ENCODE measurements at regions not wholly inside any gene's neighbourhood (a gene's known extent, or its start where the extent isn't known, plus 50 kb on each side); places are given as distances from the start of the nearest gene placed in this dataset.

DNA sequence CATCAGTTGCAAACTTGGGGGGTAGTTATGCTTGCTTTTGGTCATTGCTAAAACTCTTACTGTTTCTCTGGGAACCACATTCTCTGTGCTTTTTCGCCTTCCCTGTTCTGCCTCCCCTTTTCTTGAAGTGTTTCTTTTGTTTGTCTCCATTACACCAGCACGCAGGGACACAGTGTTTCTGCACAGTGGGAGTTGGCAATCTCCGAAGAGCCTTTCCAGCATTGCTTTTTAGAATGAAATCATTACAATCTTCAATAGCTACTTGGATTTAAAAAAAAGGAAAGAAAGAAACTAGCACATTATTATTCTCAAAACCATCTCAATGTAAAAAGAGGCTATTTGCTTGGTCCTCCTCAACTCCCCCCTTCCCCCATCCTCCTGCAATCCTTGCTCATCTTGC is 536.7 kb upstream of the MMS22L start:
- Histone ChIP-seq H3K27ac (ENCODE audit: low read length in 2 of 2) (no peak overlapping the region), H3K27me3 (replicated peaks in 1 of 4; ENCODE audit: control extremely low read depth in 1 of 4, control insufficient read depth in 3 of 4, insufficient read depth in 4 of 4, low read length in 3 of 4) (no peaks in the 10 kb centered on the region), H3K36me3 (replicated peaks in 1 of 2; ENCODE audit: control extremely low read depth in 1 of 2, control insufficient read depth in 1 of 2, extremely low read depth in 1 of 2, insufficient read depth in 2 of 2, low read length in 1 of 2) (no peaks in the 10 kb centered on the region), H3K4me2 (replicated peaks; ENCODE audit: low read depth, low read length, poor library complexity, severe bottlenecking) (no peak overlapping the region), H3K4me1 (ENCODE audit: control insufficient read depth in 2 of 2, insufficient read depth in 2 of 2, low read length in 2 of 2) (no peaks in the 10 kb centered on the region), H4K20me1 (ENCODE audit: control insufficient read depth, insufficient read depth, low read length, poor library complexity, severe bottlenecking) (no peaks in the 10 kb centered on the region), H3K79me2 (ENCODE audit: control insufficient read depth, insufficient read depth, low read length) (no peaks in the 10 kb centered on the region), H2AFZ (ENCODE audit: insufficient read depth, low read depth, low read length, poor library complexity, severe bottlenecking) (no peak overlapping the region), H3K9ac (ENCODE audit: low read length) (no peak overlapping the region), H3K9me3 (ENCODE audit: control extremely low read depth in 1 of 3, control insufficient read depth in 2 of 3, insufficient read depth in 1 of 3, low read length in 2 of 3) (no peaks in the 10 kb centered on the region), H3K4me3 (ENCODE audit: control extremely low read depth in 1 of 5, extremely low read depth in 1 of 5, insufficient read depth in 1 of 5, low read depth in 2 of 5, low read length in 4 of 5) (no peak overlapping the region)
- POLR2A ChIA-PET: no interaction called here
- Mint-ChIP-seq H3K27me3 (no peaks in the 10 kb centered on the region), H3K4me3 (no peak overlapping the region), H3K9me3 (ENCODE audit: insufficient read depth) (no peaks in the 10 kb centered on the region), H3K4me1 (no peaks in the 10 kb centered on the region), H3K27ac (no peak overlapping the region)
- no peak for TF ChIP-seq EZH2 (IDR thresholded peaks at IDR 0.05; ENCODE audit: borderline replicate concordance, insufficient read depth, low read depth, low read length, poor library complexity, severe bottlenecking)
- TF ChIP-seq, protein P1, sequence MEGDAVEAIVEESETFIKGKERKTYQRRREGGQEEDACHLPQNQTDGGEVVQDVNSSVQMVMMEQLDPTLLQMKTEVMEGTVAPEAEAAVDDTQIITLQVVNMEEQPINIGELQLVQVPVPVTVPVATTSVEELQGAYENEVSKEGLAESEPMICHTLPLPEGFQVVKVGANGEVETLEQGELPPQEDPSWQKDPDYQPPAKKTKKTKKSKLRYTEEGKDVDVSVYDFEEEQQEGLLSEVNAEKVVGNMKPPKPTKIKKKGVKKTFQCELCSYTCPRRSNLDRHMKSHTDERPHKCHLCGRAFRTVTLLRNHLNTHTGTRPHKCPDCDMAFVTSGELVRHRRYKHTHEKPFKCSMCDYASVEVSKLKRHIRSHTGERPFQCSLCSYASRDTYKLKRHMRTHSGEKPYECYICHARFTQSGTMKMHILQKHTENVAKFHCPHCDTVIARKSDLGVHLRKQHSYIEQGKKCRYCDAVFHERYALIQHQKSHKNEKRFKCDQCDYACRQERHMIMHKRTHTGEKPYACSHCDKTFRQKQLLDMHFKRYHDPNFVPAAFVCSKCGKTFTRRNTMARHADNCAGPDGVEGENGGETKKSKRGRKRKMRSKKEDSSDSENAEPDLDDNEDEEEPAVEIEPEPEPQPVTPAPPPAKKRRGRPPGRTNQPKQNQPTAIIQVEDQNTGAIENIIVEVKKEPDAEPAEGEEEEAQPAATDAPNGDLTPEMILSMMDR (IDR thresholded peaks at IDR 0.05): no peak
- WGBS (ENCODE audit: insufficient coverage): 92% methylated on average over 2 of the region's 3 CpGs
- ATAC-seq (ENCODE audit: low read depth): no peak
- intact Hi-C loops (cut with micrococcal nuclease): no loop called here
- CTCF ChIA-PET: no interaction called here
- DNase-seq: no peak

DNA sequence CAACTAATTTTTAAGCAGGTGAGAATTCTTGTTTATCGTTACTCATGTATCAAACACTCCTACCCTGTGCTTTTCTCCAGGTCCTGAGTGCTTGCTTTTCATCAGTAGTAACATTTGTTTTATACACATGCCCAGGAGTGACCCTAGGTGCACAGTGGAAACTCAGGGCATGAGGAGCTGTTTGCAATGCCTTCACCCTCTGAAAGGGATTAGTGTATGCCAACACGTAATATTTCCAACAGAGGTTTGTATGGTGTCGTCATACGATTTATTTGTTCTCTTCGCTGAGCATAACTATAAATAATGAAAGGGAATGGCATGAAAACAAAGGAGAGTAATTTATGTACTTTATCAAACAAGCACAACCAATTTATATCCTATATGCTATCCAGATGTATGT is 537.4 kb upstream of the MMS22L start:
- POLR2A ChIA-PET: no interaction called here
- Histone ChIP-seq H3K27ac (ENCODE audit: low read length in 2 of 2) (no peak overlapping the region), H2AFZ (ENCODE audit: insufficient read depth, low read depth, low read length, poor library complexity, severe bottlenecking) (no peak overlapping the region), H3K9ac (ENCODE audit: low read length) (no peak overlapping the region), H3K27me3 (replicated peaks in 1 of 4; ENCODE audit: control extremely low read depth in 1 of 4, control insufficient read depth in 3 of 4, insufficient read depth in 4 of 4, low read length in 3 of 4) (no peaks in the 10 kb centered on the region), H3K36me3 (replicated peaks in 1 of 2; ENCODE audit: control extremely low read depth in 1 of 2, control insufficient read depth in 1 of 2, extremely low read depth in 1 of 2, insufficient read depth in 2 of 2, low read length in 1 of 2) (no peaks in the 10 kb centered on the region), H3K4me1 (ENCODE audit: control insufficient read depth in 2 of 2, insufficient read depth in 2 of 2, low read length in 2 of 2) (no peaks in the 10 kb centered on the region), H3K9me3 (ENCODE audit: control extremely low read depth in 1 of 3, control insufficient read depth in 2 of 3, insufficient read depth in 1 of 3, low read length in 2 of 3) (no peaks in the 10 kb centered on the region), H3K4me3 (ENCODE audit: control extremely low read depth in 1 of 5, extremely low read depth in 1 of 5, insufficient read depth in 1 of 5, low read depth in 2 of 5, low read length in 4 of 5) (no peak overlapping the region), H3K79me2 (ENCODE audit: control insufficient read depth, insufficient read depth, low read length) (no peaks in the 10 kb centered on the region), H4K20me1 (ENCODE audit: control insufficient read depth, insufficient read depth, low read length, poor library complexity, severe bottlenecking) (no peaks in the 10 kb centered on the region), H3K4me2 (replicated peaks; ENCODE audit: low read depth, low read length, poor library complexity, severe bottlenecking) (no peak overlapping the region)
- CTCF ChIA-PET: no interaction called here
- no peak overlapping the region for H3K4me3 Mint-ChIP-seq
- DNase-seq: no peak
- H3K27ac Mint-ChIP-seq: no peak overlapping the region
- intact Hi-C loops (cut with micrococcal nuclease): no loop called here
- no peak for TF ChIP-seq EZH2 (IDR thresholded peaks at IDR 0.05; ENCODE audit: borderline replicate concordance, insufficient read depth, low read depth, low read length, poor library complexity, severe bottlenecking)
- TF ChIP-seq, protein P1 (IDR thresholded peaks at IDR 0.05): no peak
- no CpG with 5 or more reads among the region's 5 CpGs for WGBS (ENCODE audit: insufficient coverage)
- H3K27me3 Mint-ChIP-seq: no peaks in the 10 kb centered on the region
- H3K4me1 Mint-ChIP-seq: no peaks in the 10 kb centered on the region
- ATAC-seq (ENCODE audit: low read depth): no peak
- H3K9me3 Mint-ChIP-seq (ENCODE audit: insufficient read depth): no peaks in the 10 kb centered on the region

Data from B cell (primary cell).